ENCODE measurements at regions not wholly inside any gene's neighbourhood (a gene's known extent, or its start where the extent isn't known, plus 50 kb on each side); places are given as distances from the start of the nearest gene placed in this dataset.

- no peaks in the 10 kb centered on the region for H3K27me3 ChIP-seq
These were observed 173.3 kb upstream of the GAS1 start for GRCh38 chr9:87120610-87121009.

GRCh38 chr9:87122947-87123685 is 175.8 kb upstream of the GAS1 start:
- Histone ChIP-seq H3K4me3 (no peak overlapping the region), H3K27ac (no peak overlapping the region), H3K4me1 (ENCODE audit: low read depth) (peaks cover 3% of the 10 kb centered on the region), H3K9me3 (ENCODE audit: low read depth) (no peaks in the 10 kb centered on the region), H3K27me3 (no peaks in the 10 kb centered on the region), H3K36me3 (no peaks in the 10 kb centered on the region)
- no peak for TF ChIP-seq CTCF (IDR thresholded peaks at IDR 0.05; ENCODE audit: low read depth, low read length)
- peak in 1 of 2 donors; percentile 88 for DNase-seq (ENCODE audit: low read depth in 1 of 2, low spot score in 1 of 2)

More at GRCh38 chr9:87120610-87121009, 173.3 kb upstream of the GAS1 start:
- no peak for TF ChIP-seq CTCF (IDR thresholded peaks at IDR 0.05; ENCODE audit: low read depth, low read length)
- Histone ChIP-seq H3K9me3 (ENCODE audit: low read depth) (no peaks in the 10 kb centered on the region), H3K4me1 (ENCODE audit: low read depth) (peaks cover 3% of the 10 kb centered on the region), H3K4me3 (no peak overlapping the region), H3K36me3 (no peaks in the 10 kb centered on the region), H3K27ac (no peak overlapping the region)
- DNase-seq (ENCODE audit: low read depth in 1 of 2, low spot score in 1 of 2): no peak

- Histone ChIP-seq H3K4me1 (ENCODE audit: low read depth) (peaks cover 3% of the 10 kb centered on the region), H3K9me3 (ENCODE audit: low read depth) (no peaks in the 10 kb centered on the region)
- DNase-seq (ENCODE audit: low read depth in 1 of 2, low spot score in 1 of 2): no peak
These were observed 176.5 kb upstream of the GAS1 start for GRCh38 chr9:87123830-87124229.

GRCh38 chr9:87125819-87126218 is 178.5 kb upstream of the GAS1 start:
- no peak for TF ChIP-seq CTCF (IDR thresholded peaks at IDR 0.05; ENCODE audit: low read depth, low read length)

More at GRCh38 chr9:87123830-87124229, 176.5 kb upstream of the GAS1 start:
- H3K4me3 ChIP-seq: no peak overlapping the region
- no peaks in the 10 kb centered on the region for H3K27me3 ChIP-seq
- no peak for TF ChIP-seq CTCF (IDR thresholded peaks at IDR 0.05; ENCODE audit: low read depth, low read length)
- H3K36me3 ChIP-seq: no peaks in the 10 kb centered on the region
- H3K27ac ChIP-seq: no peak overlapping the region

GRCh38 chr9:87127543-87127942 is 180.2 kb upstream of the GAS1 start:
- no peaks in the 10 kb centered on the region for H3K4me1 ChIP-seq (ENCODE audit: low read depth)
- no peak for TF ChIP-seq CTCF (IDR thresholded peaks at IDR 0.05; ENCODE audit: low read depth, low read length)
- no peaks in the 10 kb centered on the region for H3K9me3 ChIP-seq (ENCODE audit: low read depth)
- DNase-seq (ENCODE audit: low read depth in 1 of 2, low spot score in 1 of 2): no peak
- H3K27ac ChIP-seq: no peak overlapping the region
- H3K4me3 ChIP-seq: no peak overlapping the region
- H3K27me3 ChIP-seq: no peaks in the 10 kb centered on the region
- no peaks in the 10 kb centered on the region for H3K36me3 ChIP-seq

More at GRCh38 chr9:87125819-87126218, 178.5 kb upstream of the GAS1 start:
- no peak for DNase-seq (ENCODE audit: low read depth in 1 of 2, low spot score in 1 of 2)
- no peak overlapping the region for H3K27ac ChIP-seq
- H3K36me3 ChIP-seq: no peaks in the 10 kb centered on the region
- H3K27me3 ChIP-seq: no peaks in the 10 kb centered on the region
- H3K4me1 ChIP-seq (ENCODE audit: low read depth): no peaks in the 10 kb centered on the region
- H3K4me3 ChIP-seq: no peak overlapping the region
- H3K9me3 ChIP-seq (ENCODE audit: low read depth): no peaks in the 10 kb centered on the region

All from cardiac muscle cell (in vitro differentiated cells and primary cell).